H9 (cell line): ENCODE measurements at regions not wholly inside any gene's neighbourhood (a gene's known extent, or its start where the extent isn't known, plus 50 kb on each side); places are given as distances from the start of the nearest gene placed in this dataset.

Source experiments
- DNase-seq: peaks from one replicate; pipeline ENCODE4 v3.0.0-alpha.2; 2017
- H2AFZ ChIP-seq: one replicate; pipeline ENCODE4 v1.6.1; 2013; ENCODE audit warnings: mild to moderate bottlenecking, low read length, control low read depth, moderate library complexity
- H2AK5ac ChIP-seq: 2 replicates; pipeline ENCODE4 v1.6.1; 2013; ENCODE audit warnings: low read length, control low read depth, mixed read lengths; ENCODE audit not compliant: insufficient read length
- H2BK120ac ChIP-seq: one replicate; pipeline ENCODE4 v1.6.1; 2013; ENCODE audit warnings: low read depth, mild to moderate bottlenecking, low read length, control low read depth, inconsistent platforms; ENCODE audit not compliant: poor library complexity, severe bottlenecking
- H2BK12ac ChIP-seq: 2 replicates; pipeline ENCODE4 v1.6.1; 2013; ENCODE audit warnings: low read length, control low read depth, mixed read lengths, low read depth; ENCODE audit not compliant: insufficient read length
- H2BK15ac ChIP-seq: 2 replicates; pipeline ENCODE4 v1.6.1; 2013; ENCODE audit warnings: low read depth, low read length, control low read depth
- H2BK20ac ChIP-seq: one replicate; pipeline ENCODE4 v1.6.1; 2013; ENCODE audit warnings: low read depth, mild to moderate bottlenecking, low read length, control low read depth, inconsistent platforms; ENCODE audit not compliant: poor library complexity, severe bottlenecking
- H2BK5ac ChIP-seq: 2 replicates; pipeline ENCODE4 v1.6.1; 2013; ENCODE audit warnings: low read length, control low read depth, mixed read lengths; ENCODE audit not compliant: insufficient read length
- H3K14ac ChIP-seq: 2 replicates; pipeline ENCODE4 v1.6.1; 2013; ENCODE audit warnings: low read length, control low read depth; ENCODE audit not compliant: insufficient read depth
- H3K18ac ChIP-seq: 2 replicates; pipeline ENCODE4 v1.6.1; 2013; ENCODE audit warnings: low read depth, mild to moderate bottlenecking, mixed read lengths, low read length, control low read depth; ENCODE audit not compliant: insufficient read length
- H3K23ac ChIP-seq: 2 replicates; pipeline ENCODE4 v1.6.1; 2013; ENCODE audit warnings: low read length, control low read depth, mixed read lengths, low read depth; ENCODE audit not compliant: insufficient read length
- H3K23me2 ChIP-seq: 2 replicates; pipeline ENCODE4 v1.6.1; 2013; ENCODE audit warnings: low read depth, mild to moderate bottlenecking, mixed read lengths, low read length, control low read depth; ENCODE audit not compliant: insufficient read length, poor library complexity, severe bottlenecking
- H3K27ac ChIP-seq: 2 replicates; pipeline ENCODE4 v1.5.1; 2013; ENCODE audit warnings: low read length, control low read depth, mixed read lengths, low read depth; ENCODE audit not compliant: insufficient read length
- H3K27me3 ChIP-seq: 2 replicates; pipeline ENCODE4 v1.6.1; 2013; ENCODE audit warnings: low read length, control low read depth, inconsistent platforms; ENCODE audit not compliant: insufficient read depth
- H3K4ac ChIP-seq: 2 replicates; pipeline ENCODE4 v1.6.1; 2013; ENCODE audit warnings: low read depth, mild to moderate bottlenecking, control low read depth, inconsistent platforms, low read length, moderate library complexity
- H3K4me1 ChIP-seq: 2 replicates; pipeline ENCODE4 v1.6.1; 2013; ENCODE audit warnings: low read length, control low read depth, inconsistent platforms; ENCODE audit not compliant: insufficient read depth
- H3K4me2 ChIP-seq: 2 replicates; pipeline ENCODE4 v1.6.1; 2013; ENCODE audit warnings: low read length, control low read depth, mixed read lengths; ENCODE audit not compliant: insufficient read length, insufficient read depth
- H3K56ac ChIP-seq: 2 replicates; pipeline ENCODE4 v1.6.1; 2013; ENCODE audit warnings: low read depth, mild to moderate bottlenecking, mixed read lengths, low read length, control low read depth; ENCODE audit not compliant: insufficient read length
- H3K79me1 ChIP-seq: 2 replicates; pipeline ENCODE4 v1.6.1; 2013; ENCODE audit warnings: low read depth, mild to moderate bottlenecking, moderate library complexity, low read length, control low read depth, inconsistent platforms; ENCODE audit not compliant: insufficient read depth, poor library complexity, severe bottlenecking
- H3K79me2 ChIP-seq: 2 replicates; pipeline ENCODE4 v1.6.1; 2013; ENCODE audit warnings: low read length, control low read depth, inconsistent platforms; ENCODE audit not compliant: insufficient read depth
- H3K9ac ChIP-seq: 2 replicates; pipeline ENCODE4 v1.6.1; 2013; ENCODE audit warnings: low read length, control low read depth, mixed read lengths; ENCODE audit not compliant: insufficient read length; ENCODE audit errors: extremely low read depth
- H3K9me3 ChIP-seq: one replicate; pipeline ENCODE4 v1.6.1; 2013; ENCODE audit warnings: low read depth, low read length, inconsistent platforms; ENCODE audit not compliant: control insufficient read depth
- H3T11ph ChIP-seq: one replicate; pipeline ENCODE4 v1.6.1; 2013; ENCODE audit warnings: mild to moderate bottlenecking, low read length, control low read depth, inconsistent platforms
- H4K20me1 ChIP-seq: one replicate; pipeline ENCODE4 v1.6.1; 2013; ENCODE audit not compliant: control insufficient read depth, insufficient read length, insufficient read depth
- H4K5ac ChIP-seq: 2 replicates; pipeline ENCODE4 v1.6.1; 2013; ENCODE audit warnings: low read depth, mild to moderate bottlenecking, mixed read lengths, low read length, control low read depth; ENCODE audit not compliant: insufficient read length
- H4K8ac ChIP-seq: replicated peaks from 2 replicates; pipeline ENCODE4 v1.6.1; 2013; ENCODE audit warnings: low read length, control low read depth, mixed read lengths, low read depth; ENCODE audit not compliant: insufficient read length
- H4K91ac ChIP-seq: 2 replicates; pipeline ENCODE4 v1.6.1; 2013; ENCODE audit warnings: low read depth, mild to moderate bottlenecking, moderate library complexity, mixed read lengths, low read length, control low read depth; ENCODE audit not compliant: insufficient read length
- H3K27ac Mint-ChIP-seq, 3 experiments: 2 replicates in 2 of 3; 3 replicates in 1 of 3; pipeline ENCODE4 v1.8.0; 2020 to 2021; ENCODE audit warnings: mixed read lengths in 3 of 3, mild to moderate bottlenecking in 1 of 3, moderate library complexity in 1 of 3
- H3K27me3 Mint-ChIP-seq: 2 replicates; pipeline ENCODE4 v1.8.0; 2021; ENCODE audit warnings: low read depth, mild to moderate bottlenecking, moderate library complexity, mixed read lengths
- H3K36me3 Mint-ChIP-seq, 3 experiments: 2 replicates in 2 of 3; 3 replicates in 1 of 3; pipeline ENCODE4 v1.8.0; 2020 to 2021; ENCODE audit warnings: low read depth in 3 of 3, mixed read lengths in 3 of 3; ENCODE audit not compliant: insufficient read depth in 1 of 3
- H3K4me1 Mint-ChIP-seq, 2 experiments: 2 replicates each; pipeline ENCODE4 v1.8.0; 2020; ENCODE audit warnings: mixed read lengths in 2 of 2
- H3K4me3 Mint-ChIP-seq, 2 experiments: 2 replicates in 1 of 2; 3 replicates in 1 of 2; pipeline ENCODE4 v1.8.0; 2020 to 2021; ENCODE audit warnings: mild to moderate bottlenecking in 2 of 2, mixed read lengths in 2 of 2, moderate library complexity in 1 of 2
- H3K9me3 Mint-ChIP-seq, 2 experiments: 2 replicates in 1 of 2; 3 replicates in 1 of 2; pipeline ENCODE4 v1.8.0; 2020; ENCODE audit warnings: mild to moderate bottlenecking in 2 of 2, mixed read lengths in 2 of 2, moderate library complexity in 1 of 2
- WGBS: extraction: QIAGEN DNeasy Blood & Tissue Kit; methylation state at CpG from one replicate; pipeline ENCODE4 v1.1.7; 2013; ENCODE audit warnings: missing lambda C conversion rate, low lambda C conversion rate, mixed read lengths; ENCODE audit not compliant: insufficient read length; ENCODE audit errors: extremely low coverage; 5-methylcytosine and 5-hydroxymethylcytosine counted together
- TF ChIP-seq, protein P1 (sequence below): fragments of 200-600 bp; sonication (generic); conservative IDR thresholded peaks from 3 replicates; pipeline ENCODE4 v1.8.0; 2021; ENCODE audit warnings: antibody characterized with exemption, mild to moderate bottlenecking

DNA sequence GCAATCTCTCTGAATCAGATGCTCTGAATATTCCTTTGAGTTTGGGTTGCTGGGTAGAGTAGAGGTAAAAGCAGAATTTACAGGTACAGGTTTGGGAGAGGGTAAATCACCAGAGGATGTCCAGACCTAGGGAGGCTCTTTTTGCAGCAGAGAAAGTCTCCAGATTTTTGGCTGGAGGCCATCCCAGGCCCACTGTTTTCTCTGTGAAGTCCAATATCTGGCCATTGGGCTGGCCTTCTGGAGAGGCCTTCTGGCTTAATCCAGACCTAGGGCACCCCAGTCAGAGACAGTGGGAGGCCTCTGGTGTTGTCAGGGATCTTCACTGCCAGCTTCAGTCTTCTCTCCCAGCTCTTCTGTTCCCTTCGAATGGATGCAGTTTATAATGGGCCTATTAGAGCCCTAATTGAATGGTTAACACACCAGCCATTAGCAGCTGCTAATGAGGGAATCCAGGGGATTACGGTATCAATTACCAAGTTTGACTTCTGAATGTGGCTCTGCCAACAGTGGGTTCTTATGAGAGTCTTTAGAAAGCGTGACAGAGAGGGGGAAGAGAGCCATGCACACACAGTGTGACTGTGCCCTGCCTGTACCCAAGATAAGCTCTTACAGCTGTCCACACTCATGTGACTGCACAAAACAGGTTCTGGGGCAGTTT lies 183.1 kb downstream of the EMP1 start:
- Mint-ChIP-seq H3K27me3 (peaks cover 4% of the 10 kb centered on the region), H3K36me3 (peaks cover 1 to 13% (median 2%) of the 10 kb centered on the region in 3 experiments; a peak in 4 of 7 replicates), H3K4me1 (peaks cover 10 to 16% of the 10 kb centered on the region in 2 experiments), H3K27ac (no peak overlapping the region; a peak in 1 of 7 replicates), H3K9me3 (peaks cover 9 to 10% of the 10 kb centered on the region in 2 experiments; a peak in 4 of 5 replicates), H3K4me3 (no peak overlapping the region)
- no peak overlapping the region for H3K18ac ChIP-seq
- TF ChIP-seq, protein P1, sequence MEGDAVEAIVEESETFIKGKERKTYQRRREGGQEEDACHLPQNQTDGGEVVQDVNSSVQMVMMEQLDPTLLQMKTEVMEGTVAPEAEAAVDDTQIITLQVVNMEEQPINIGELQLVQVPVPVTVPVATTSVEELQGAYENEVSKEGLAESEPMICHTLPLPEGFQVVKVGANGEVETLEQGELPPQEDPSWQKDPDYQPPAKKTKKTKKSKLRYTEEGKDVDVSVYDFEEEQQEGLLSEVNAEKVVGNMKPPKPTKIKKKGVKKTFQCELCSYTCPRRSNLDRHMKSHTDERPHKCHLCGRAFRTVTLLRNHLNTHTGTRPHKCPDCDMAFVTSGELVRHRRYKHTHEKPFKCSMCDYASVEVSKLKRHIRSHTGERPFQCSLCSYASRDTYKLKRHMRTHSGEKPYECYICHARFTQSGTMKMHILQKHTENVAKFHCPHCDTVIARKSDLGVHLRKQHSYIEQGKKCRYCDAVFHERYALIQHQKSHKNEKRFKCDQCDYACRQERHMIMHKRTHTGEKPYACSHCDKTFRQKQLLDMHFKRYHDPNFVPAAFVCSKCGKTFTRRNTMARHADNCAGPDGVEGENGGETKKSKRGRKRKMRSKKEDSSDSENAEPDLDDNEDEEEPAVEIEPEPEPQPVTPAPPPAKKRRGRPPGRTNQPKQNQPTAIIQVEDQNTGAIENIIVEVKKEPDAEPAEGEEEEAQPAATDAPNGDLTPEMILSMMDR, result no peak
- H3K9me3 ChIP-seq, result no peaks in the 10 kb centered on the region
- H3K4ac ChIP-seq, result no peak overlapping the region
- H4K5ac ChIP-seq, result no peak overlapping the region
- no peak overlapping the region for H2BK15ac ChIP-seq
- no peaks in the 10 kb centered on the region for H3K27me3 ChIP-seq
- no peak overlapping the region for H4K8ac ChIP-seq
- H4K91ac ChIP-seq, result no peak overlapping the region
- peak; percentile 13 for DNase-seq
- H3K4me2 ChIP-seq, result no peak overlapping the region
- H3K23ac ChIP-seq, result no peak overlapping the region
- H2BK12ac ChIP-seq, result no peak overlapping the region
- no peaks in the 10 kb centered on the region for H4K20me1 ChIP-seq
- no peaks in the 10 kb centered on the region for H3K79me1 ChIP-seq
- H3K79me2 ChIP-seq, result no peaks in the 10 kb centered on the region
- no peak overlapping the region for H2AK5ac ChIP-seq
- no peak overlapping the region for H3K27ac ChIP-seq
- H2BK20ac ChIP-seq, result no peak overlapping the region
- H3K9ac ChIP-seq, result no peak overlapping the region
- H3T11ph ChIP-seq, result no peak overlapping the region
- H2BK5ac ChIP-seq, result no peak overlapping the region
- WGBS, result no CpG with 5 or more reads among the region's 3 CpGs
- H3K14ac ChIP-seq, result no peak overlapping the region
- no peaks in the 10 kb centered on the region; the same call in 1 of the 2 replicates for H3K4me1 ChIP-seq
- no peak overlapping the region for H2AFZ ChIP-seq
- H2BK120ac ChIP-seq, result no peak overlapping the region
- H3K56ac ChIP-seq, result no peak overlapping the region
- H3K23me2 ChIP-seq, result no peaks in the 10 kb centered on the region
